Adrenal gland (tissue), 5 donors: ENCODE measurements at regions not wholly inside any gene's neighbourhood (a gene's known extent, or its start where the extent isn't known, plus 50 kb on each side); places are given as distances from the start of the nearest gene placed in this dataset.

Experiments used
- CTCF ChIP-seq, 6 experiments: fragments of 450-650 bp in 4 of 6; fragments of 200-600 bp in 2 of 6; sonication (generic) in 1 of 6; IDR thresholded peaks; 1 replicate in 5 of 6; 2 replicates in 1 of 6; pipeline versions ENCODE4 v1.5.1 to v1.8.0; 2016 to 2021; ENCODE audit warnings: antibody characterized with exemption in 6 of 6, mild to moderate bottlenecking in 2 of 6, moderate library complexity in 1 of 6
- POLR2A ChIP-seq, 2 donors: fragments of 450-650 bp; IDR thresholded peaks; one replicate each; pipeline ENCODE4 v1.6.1; 2017; ENCODE audit warnings: antibody characterized with exemption in 2 of 2, mild to moderate bottlenecking in 2 of 2, moderate library complexity in 1 of 2
- donor health status: DM: no; HTN: no; CAD: no.

GRCh38 chr1:198408716-198409115, 131.8 kb downstream of the ATP6V1G3 start:
- TF ChIP-seq POLR2A (IDR thresholded peaks at IDR 0.05) (no peak), CTCF (IDR thresholded peaks at IDR 0.05) (no peak)
